ENCODE measurements at regions not wholly inside any gene's neighbourhood (a gene's known extent, or its start where the extent isn't known, plus 50 kb on each side); places are given as distances from the start of the nearest gene placed in this dataset.

DNA sequence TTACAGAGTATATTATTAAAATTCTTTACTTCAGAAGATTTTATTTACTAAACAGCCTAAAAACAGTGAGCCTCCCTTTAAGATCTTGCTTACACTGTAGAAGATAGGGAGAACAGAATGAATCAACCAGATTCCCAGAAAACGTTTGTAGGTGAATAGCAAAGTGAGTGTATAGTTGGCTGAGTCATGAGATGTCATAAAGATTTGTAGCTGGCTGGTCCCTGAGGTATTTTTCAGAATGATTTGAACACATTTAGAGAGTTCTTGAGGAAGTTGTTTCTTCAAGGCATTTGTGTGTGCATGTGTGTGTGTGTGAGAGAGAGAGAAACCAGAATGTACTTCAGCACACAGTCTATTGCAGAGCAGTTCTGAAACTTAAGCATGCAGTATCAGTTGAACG, 159.4 kb upstream of the PRR16 start:
- no peaks in the 10 kb centered on the region for H3K9me3 Mint-ChIP-seq
- TF ChIP-seq, protein P1, sequence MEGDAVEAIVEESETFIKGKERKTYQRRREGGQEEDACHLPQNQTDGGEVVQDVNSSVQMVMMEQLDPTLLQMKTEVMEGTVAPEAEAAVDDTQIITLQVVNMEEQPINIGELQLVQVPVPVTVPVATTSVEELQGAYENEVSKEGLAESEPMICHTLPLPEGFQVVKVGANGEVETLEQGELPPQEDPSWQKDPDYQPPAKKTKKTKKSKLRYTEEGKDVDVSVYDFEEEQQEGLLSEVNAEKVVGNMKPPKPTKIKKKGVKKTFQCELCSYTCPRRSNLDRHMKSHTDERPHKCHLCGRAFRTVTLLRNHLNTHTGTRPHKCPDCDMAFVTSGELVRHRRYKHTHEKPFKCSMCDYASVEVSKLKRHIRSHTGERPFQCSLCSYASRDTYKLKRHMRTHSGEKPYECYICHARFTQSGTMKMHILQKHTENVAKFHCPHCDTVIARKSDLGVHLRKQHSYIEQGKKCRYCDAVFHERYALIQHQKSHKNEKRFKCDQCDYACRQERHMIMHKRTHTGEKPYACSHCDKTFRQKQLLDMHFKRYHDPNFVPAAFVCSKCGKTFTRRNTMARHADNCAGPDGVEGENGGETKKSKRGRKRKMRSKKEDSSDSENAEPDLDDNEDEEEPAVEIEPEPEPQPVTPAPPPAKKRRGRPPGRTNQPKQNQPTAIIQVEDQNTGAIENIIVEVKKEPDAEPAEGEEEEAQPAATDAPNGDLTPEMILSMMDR (conservative IDR thresholded peaks at IDR 0.05): no peak
- no peak overlapping the region for H3K4me3 Mint-ChIP-seq
- H3K27me3 Mint-ChIP-seq (ENCODE audit: low read depth): peaks cover 2% of the 10 kb centered on the region
- no peaks in the 10 kb centered on the region for H3K4me1 Mint-ChIP-seq
- DNase-seq (ENCODE audit: low read depth, low spot score): no peak
- H3K36me3 Mint-ChIP-seq (ENCODE audit: low read depth): no peaks in the 10 kb centered on the region
- H3K27ac Mint-ChIP-seq (ENCODE audit: unreplicated experiment): no peak overlapping the region

- no peaks in the 10 kb centered on the region for H3K9me3 Mint-ChIP-seq
- H3K4me3 Mint-ChIP-seq: no peak overlapping the region
- no peaks in the 10 kb centered on the region for H3K36me3 Mint-ChIP-seq (ENCODE audit: low read depth)
- H3K4me1 Mint-ChIP-seq: no peaks in the 10 kb centered on the region
- H3K27ac Mint-ChIP-seq (ENCODE audit: unreplicated experiment): no peak overlapping the region
- no peaks in the 10 kb centered on the region for H3K27me3 Mint-ChIP-seq (ENCODE audit: low read depth)
- TF ChIP-seq, protein P1 (conservative IDR thresholded peaks at IDR 0.05): no peak
- DNase-seq (ENCODE audit: low read depth, low spot score): no peak
Observed at GRCh38 chr5:120306303-120306702, 157.8 kb upstream of the PRR16 start.

DNA sequence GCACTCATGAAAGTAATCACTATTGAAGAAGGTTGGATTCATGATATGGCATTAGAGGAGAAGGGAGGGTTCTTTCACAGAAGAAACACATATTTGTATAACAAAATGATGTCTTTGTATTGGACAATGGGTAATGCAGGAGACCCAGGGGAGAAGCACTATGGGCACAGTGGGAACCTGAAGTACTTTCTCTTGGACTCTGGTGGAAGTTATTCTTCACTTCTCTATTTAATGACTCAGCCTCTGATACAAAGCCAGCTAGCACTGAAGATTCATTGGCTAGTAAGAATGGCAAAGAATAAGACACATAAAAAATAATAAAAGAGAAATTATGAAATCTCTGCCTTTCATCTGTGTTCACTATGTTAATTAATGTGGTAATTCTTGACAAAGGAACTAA, 149.9 kb upstream of the PRR16 start:
- Mint-ChIP-seq H3K4me3 (no peak overlapping the region), H3K36me3 (ENCODE audit: low read depth) (no peaks in the 10 kb centered on the region), H3K9me3 (peaks cover 6% of the 10 kb centered on the region), H3K27me3 (ENCODE audit: low read depth) (no peaks in the 10 kb centered on the region), H3K4me1 (no peaks in the 10 kb centered on the region), H3K27ac (ENCODE audit: unreplicated experiment) (no peak overlapping the region)
- DNase-seq (ENCODE audit: low read depth, low spot score): no peak
- TF ChIP-seq, protein P1 (conservative IDR thresholded peaks at IDR 0.05): no peak

- Mint-ChIP-seq H3K4me3 (no peak overlapping the region), H3K27ac (ENCODE audit: unreplicated experiment) (no peak overlapping the region), H3K27me3 (ENCODE audit: low read depth) (no peaks in the 10 kb centered on the region), H3K4me1 (no peaks in the 10 kb centered on the region), H3K36me3 (ENCODE audit: low read depth) (no peaks in the 10 kb centered on the region), H3K9me3 (peaks cover 3% of the 10 kb centered on the region)
- DNase-seq (ENCODE audit: low read depth, low spot score): no peak
- TF ChIP-seq, protein P1 (conservative IDR thresholded peaks at IDR 0.05): no peak
Observed at GRCh38 chr5:120320626-120321025, 143.5 kb upstream of the PRR16 start.

- Mint-ChIP-seq H3K4me3 (no peak overlapping the region), H3K27ac (ENCODE audit: unreplicated experiment) (no peak overlapping the region), H3K27me3 (ENCODE audit: low read depth) (no peaks in the 10 kb centered on the region), H3K9me3 (peaks cover 10% of the 10 kb centered on the region), H3K36me3 (ENCODE audit: low read depth) (no peaks in the 10 kb centered on the region), H3K4me1 (no peaks in the 10 kb centered on the region)
- DNase-seq (ENCODE audit: low read depth, low spot score): no peak
- TF ChIP-seq, protein P1 (conservative IDR thresholded peaks at IDR 0.05): no peak
Observed at GRCh38 chr5:120326651-120327050, 137.4 kb upstream of the PRR16 start.

DNA sequence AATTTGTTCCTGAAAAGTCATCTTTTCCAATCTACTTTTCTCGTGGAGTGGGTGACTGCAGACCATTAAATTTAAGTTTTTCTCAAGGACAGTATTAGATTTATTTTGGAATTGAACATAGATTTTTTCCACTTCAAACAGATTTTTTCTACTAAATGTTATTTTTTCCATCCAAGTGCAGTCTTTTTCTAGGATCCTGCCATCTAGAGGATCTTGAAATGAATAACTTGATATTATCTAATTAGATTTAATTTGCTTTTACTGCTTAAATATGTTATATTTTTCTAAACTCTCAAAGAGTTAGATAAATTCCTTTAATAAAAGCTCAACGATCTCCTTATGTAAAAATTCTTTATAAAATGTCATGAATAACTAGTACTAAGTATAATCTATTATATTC, 136.9 kb upstream of the PRR16 start:
- Mint-ChIP-seq H3K4me3 (no peak overlapping the region), H3K36me3 (ENCODE audit: low read depth) (no peaks in the 10 kb centered on the region), H3K9me3 (peaks cover 10% of the 10 kb centered on the region), H3K4me1 (no peaks in the 10 kb centered on the region), H3K27me3 (ENCODE audit: low read depth) (no peaks in the 10 kb centered on the region), H3K27ac (ENCODE audit: unreplicated experiment) (no peak overlapping the region)
- TF ChIP-seq, protein P1 (conservative IDR thresholded peaks at IDR 0.05): no peak
- no peak for DNase-seq (ENCODE audit: low read depth, low spot score)
